ENCODE measurements at regions not wholly inside any gene's neighbourhood (a gene's known extent, or its start where the extent isn't known, plus 50 kb on each side); places are given as distances from the start of the nearest gene placed in this dataset.

GRCh38 chr12:23185346-23185745, 560.4 kb downstream of the ETNK1 start:
- no peak overlapping the region for H2AFZ ChIP-seq (ENCODE audit: low read length)
- H4K5ac ChIP-seq (ENCODE audit: insufficient read length, low read depth, low read length): no peak overlapping the region
- peaks cover 0 to 5% of the 10 kb centered on the region in 2 experiments; a peak in 2 of 4 replicates for H3K4me1 Mint-ChIP-seq
- no peak overlapping the region for H4K8ac ChIP-seq (replicated peaks; ENCODE audit: insufficient read length, low read depth, low read length)
- no peak overlapping the region for H3K14ac ChIP-seq (ENCODE audit: insufficient read depth, low read length)
- no peak overlapping the region for H4K91ac ChIP-seq (ENCODE audit: insufficient read length, low read depth, low read length)
- no peaks in the 10 kb centered on the region for H3K23me2 ChIP-seq (ENCODE audit: insufficient read length, low read depth, low read length, poor library complexity, severe bottlenecking)
- no peak overlapping the region for H3K4me3 Mint-ChIP-seq
- no peak overlapping the region for H3T11ph ChIP-seq (ENCODE audit: low read length)
- H3K9ac ChIP-seq (ENCODE audit: extremely low read depth, insufficient read length, low read length): no peak overlapping the region
- no peak overlapping the region for H2BK20ac ChIP-seq (ENCODE audit: low read depth, low read length, poor library complexity, severe bottlenecking)
- no peak for DNase-seq
- H3K9me3 Mint-ChIP-seq: no peaks in the 10 kb centered on the region
- H3K27ac ChIP-seq (ENCODE audit: insufficient read length, low read depth, low read length): no peak overlapping the region
- no peak overlapping the region for H2BK15ac ChIP-seq (ENCODE audit: low read depth, low read length)
- no peak overlapping the region for H3K27ac Mint-ChIP-seq
- no peak overlapping the region for H3K4me2 ChIP-seq (ENCODE audit: insufficient read depth, insufficient read length, low read length)
- H2BK120ac ChIP-seq (ENCODE audit: low read depth, low read length, poor library complexity, severe bottlenecking): no peak overlapping the region
- no peaks in the 10 kb centered on the region for H3K79me2 ChIP-seq (ENCODE audit: insufficient read depth, low read length)
- no peak overlapping the region for H2AK5ac ChIP-seq (ENCODE audit: insufficient read length, low read length)
- H3K18ac ChIP-seq (ENCODE audit: insufficient read length, low read depth, low read length): no peak overlapping the region
- H3K23ac ChIP-seq (ENCODE audit: insufficient read length, low read depth, low read length): no peak overlapping the region
- no peaks in the 10 kb centered on the region for H3K36me3 Mint-ChIP-seq (ENCODE audit: insufficient read depth in 1 of 3, low read depth in 3 of 3)
- no peaks in the 10 kb centered on the region for H3K4me1 ChIP-seq (ENCODE audit: insufficient read depth, low read length)
- no peaks in the 10 kb centered on the region for H3K79me1 ChIP-seq (ENCODE audit: insufficient read depth, low read depth, low read length, poor library complexity, severe bottlenecking)
- H3K27me3 ChIP-seq (ENCODE audit: insufficient read depth, low read length): no peaks in the 10 kb centered on the region
- H4K20me1 ChIP-seq (ENCODE audit: control insufficient read depth, insufficient read depth, insufficient read length): no peaks in the 10 kb centered on the region
- H3K56ac ChIP-seq (ENCODE audit: insufficient read length, low read depth, low read length): no peak overlapping the region
- no peaks in the 10 kb centered on the region for H3K9me3 ChIP-seq (ENCODE audit: control insufficient read depth, low read depth, low read length)
- no peak overlapping the region for H2BK5ac ChIP-seq (ENCODE audit: insufficient read length, low read length)
- TF ChIP-seq, protein P1, sequence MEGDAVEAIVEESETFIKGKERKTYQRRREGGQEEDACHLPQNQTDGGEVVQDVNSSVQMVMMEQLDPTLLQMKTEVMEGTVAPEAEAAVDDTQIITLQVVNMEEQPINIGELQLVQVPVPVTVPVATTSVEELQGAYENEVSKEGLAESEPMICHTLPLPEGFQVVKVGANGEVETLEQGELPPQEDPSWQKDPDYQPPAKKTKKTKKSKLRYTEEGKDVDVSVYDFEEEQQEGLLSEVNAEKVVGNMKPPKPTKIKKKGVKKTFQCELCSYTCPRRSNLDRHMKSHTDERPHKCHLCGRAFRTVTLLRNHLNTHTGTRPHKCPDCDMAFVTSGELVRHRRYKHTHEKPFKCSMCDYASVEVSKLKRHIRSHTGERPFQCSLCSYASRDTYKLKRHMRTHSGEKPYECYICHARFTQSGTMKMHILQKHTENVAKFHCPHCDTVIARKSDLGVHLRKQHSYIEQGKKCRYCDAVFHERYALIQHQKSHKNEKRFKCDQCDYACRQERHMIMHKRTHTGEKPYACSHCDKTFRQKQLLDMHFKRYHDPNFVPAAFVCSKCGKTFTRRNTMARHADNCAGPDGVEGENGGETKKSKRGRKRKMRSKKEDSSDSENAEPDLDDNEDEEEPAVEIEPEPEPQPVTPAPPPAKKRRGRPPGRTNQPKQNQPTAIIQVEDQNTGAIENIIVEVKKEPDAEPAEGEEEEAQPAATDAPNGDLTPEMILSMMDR (conservative IDR thresholded peaks at IDR 0.05): no peak
- no peaks in the 10 kb centered on the region for H3K27me3 Mint-ChIP-seq (ENCODE audit: low read depth)
- no peak overlapping the region for H2BK12ac ChIP-seq (ENCODE audit: insufficient read length, low read depth, low read length)
- H3K4ac ChIP-seq (ENCODE audit: low read depth, low read length): no peak overlapping the region
- WGBS (ENCODE audit: extremely low coverage, insufficient read length, low lambda C conversion rate): no CpG with 5 or more reads among the region's 3 CpGs
